ENCODE measurements at regions not wholly inside any gene's neighbourhood (a gene's known extent, or its start where the extent isn't known, plus 50 kb on each side); places are given as distances from the start of the nearest gene placed in this dataset.

- no peak for DNase-seq
Observed at GRCh38 chr17:56011406-56012131, 141.7 kb upstream of the ANKFN1 start.

DNA sequence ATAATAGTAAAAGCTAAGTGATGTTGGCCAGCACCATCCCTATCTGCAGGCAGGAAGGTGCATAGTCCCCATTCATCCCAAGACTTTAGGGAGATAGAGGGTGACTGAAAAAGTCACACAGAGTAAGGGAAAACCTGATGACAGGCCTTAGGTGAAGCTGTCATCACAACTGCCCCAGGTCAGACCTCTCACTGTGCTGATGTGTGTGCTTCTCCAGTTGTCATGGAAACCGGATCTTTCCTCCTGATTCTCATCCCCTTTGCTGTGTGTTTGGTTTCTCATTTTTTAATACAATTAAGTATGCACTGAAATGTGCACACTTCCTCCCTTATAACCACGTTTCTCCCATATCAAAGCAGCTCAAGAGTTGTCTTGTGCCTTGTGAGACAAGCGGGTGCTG, 135.1 kb upstream of the ANKFN1 start:
- DNase-seq: no peak

- no peak for DNase-seq
Observed at GRCh38 chr17:56020369-56020768, 132.9 kb upstream of the ANKFN1 start.

DNA sequence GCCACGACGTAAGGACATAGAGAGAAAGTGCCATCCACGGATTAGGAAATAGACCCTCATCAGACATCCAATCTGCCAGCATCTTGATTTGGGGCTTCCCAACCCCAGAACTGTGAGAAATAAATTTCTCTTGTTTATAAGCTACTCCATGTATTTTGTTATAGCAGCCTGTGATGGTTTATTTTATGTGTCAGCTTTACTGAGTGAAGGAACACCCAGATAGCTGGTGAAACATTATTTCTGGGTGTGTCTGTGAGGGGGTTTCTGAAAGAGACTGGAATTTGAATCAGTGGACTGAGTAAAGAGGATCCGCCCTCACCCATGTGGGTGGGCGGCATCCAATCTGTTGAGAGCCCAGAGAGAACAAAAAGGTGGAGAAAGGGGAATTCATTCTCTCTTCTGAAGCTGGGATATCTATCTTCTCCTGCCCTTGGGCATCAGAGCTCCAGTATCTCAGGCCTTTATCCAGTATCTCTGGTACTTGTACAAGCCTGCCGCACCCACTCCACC, 131.5 kb upstream of the ANKFN1 start:
- no peak for DNase-seq

DNA sequence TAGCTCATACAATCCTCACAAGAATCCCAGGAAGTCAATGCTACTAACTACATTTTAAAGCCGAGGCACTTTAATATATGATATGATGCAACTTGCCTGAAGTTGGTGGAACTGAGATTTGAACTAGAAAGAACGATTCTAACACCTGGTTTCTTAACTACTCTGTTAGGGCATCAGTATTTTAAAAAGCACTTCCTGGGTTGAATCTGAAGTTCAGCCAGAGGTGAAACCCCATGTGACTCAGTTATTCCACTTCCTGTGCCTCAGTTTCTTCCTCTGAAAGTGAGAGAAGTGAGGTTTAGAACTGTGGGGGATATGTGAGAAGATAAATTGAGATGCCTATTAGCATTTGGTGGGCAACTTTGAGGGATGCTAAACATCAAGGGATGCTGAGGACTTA, 129.4 kb upstream of the ANKFN1 start:
- DNase-seq: no peak

- DNase-seq: no peak
Observed at GRCh38 chr17:56026915-56027314, 126.4 kb upstream of the ANKFN1 start.

DNA sequence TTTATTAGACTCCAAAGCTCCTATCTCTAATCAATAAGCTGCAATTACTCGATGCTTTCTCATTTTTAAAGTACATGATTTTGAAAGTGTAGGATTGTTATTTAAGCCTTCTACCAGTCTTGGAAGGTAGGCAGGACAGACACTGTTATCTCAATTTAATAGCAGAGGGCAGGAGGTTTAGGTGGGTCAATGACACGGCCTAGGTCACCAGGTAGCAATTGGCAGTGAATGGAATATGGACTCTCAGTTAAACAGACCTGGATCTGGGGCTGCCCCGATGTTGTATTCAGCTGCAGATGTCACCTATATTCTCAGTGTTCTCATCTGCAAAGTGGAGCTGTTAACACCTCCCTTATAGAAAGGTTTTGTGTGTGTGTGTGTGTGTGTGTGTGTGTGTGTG, 124.4 kb upstream of the ANKFN1 start:
- DNase-seq: no peak

GRCh38 chr17:56030009-56030624, 123.2 kb upstream of the ANKFN1 start:
- no peak for DNase-seq

- DNase-seq: no peak
Observed at GRCh38 chr17:56031636-56032035, 121.6 kb upstream of the ANKFN1 start.

- DNase-seq: no peak
Observed at GRCh38 chr17:56034197-56034635, 119.1 kb upstream of the ANKFN1 start.

DNA sequence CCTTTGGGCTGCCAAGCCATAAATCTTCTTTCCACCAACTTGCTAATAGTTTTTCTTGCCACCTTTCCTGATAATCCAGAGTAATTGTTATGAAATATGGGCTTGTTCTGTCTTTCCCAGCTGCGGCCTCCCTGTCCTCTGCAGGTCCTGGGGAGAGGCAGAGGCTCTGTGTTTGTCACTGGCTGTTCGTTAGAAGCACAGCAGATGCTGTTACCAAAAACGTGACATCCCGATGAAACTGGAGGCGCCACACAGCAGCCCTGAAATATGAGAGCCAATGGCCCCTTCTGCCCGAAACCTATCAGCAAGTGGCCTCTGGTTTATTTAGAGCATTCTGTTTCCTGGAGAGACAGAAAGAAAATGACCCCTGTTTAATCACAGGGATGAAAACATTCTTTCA, 115.1 kb upstream of the ANKFN1 start:
- DNase-seq: no peak

GRCh38 chr17:56045872-56046271, 107.4 kb upstream of the ANKFN1 start:
- DNase-seq: no peak

DNA sequence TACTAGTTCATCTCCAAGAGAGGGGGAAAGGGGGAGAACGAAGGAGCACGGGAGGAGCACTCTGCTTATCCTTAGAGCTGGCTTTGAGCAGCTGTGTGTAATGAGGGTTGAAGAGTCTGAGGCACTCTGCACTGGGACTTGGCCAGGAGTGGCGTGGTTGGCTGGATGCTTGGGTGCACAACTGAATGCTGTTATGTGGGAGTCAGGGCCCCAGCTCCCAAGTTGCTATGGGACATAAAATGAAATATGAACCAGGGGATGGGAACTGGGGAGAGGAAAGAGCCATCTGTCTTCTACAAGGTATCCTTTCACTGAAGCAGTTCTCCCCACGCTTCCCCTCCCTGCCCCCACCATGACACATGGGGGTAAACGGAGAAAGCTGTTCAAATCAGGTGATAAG, 105.9 kb upstream of the ANKFN1 start:
- DNase-seq: no peak

DNA sequence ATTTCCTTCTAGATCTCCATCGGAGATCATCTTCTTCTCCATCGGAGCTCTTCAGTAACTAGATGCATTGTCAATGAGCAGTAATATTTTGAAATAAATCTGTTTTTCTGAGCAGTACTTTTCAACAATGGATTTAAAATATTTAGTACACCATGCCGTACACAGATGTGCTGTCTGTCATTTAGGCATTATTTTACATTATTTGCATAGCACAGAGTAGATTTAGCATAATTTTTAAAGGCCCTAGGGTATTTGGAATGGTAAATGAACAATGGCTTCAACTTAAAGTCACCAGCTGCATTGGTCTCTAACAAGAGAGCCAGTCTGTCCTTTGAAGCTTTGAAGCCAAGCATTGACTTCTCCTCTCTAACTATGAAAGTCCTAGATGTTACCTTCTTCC, 95.4 kb upstream of the ANKFN1 start:
- DNase-seq: no peak

- DNase-seq: no peak
Observed at GRCh38 chr17:56064506-56064905, 88.8 kb upstream of the ANKFN1 start.

GRCh38 chr17:56074361-56074890, 78.8 kb upstream of the ANKFN1 start:
- no peak for DNase-seq

DNA sequence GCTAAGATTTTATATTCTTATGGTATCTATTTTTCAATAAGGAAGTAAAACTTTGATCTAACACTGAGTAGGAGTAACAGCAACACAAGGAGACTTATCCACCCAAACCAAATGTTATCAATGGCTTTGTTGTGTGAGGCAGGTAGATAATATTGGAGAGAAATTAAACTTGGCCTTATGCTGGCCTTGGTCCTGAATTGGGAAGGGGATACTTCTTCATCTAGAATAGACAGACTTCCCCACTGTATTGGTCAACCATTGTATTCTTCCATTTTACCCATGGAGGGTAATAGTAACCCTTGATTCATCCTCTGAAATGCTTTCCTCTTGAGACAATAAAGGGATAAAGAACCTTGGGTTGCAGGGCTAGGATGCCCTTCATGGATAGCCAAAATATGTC, 76.3 kb upstream of the ANKFN1 start:
- DNase-seq: no peak

DNA sequence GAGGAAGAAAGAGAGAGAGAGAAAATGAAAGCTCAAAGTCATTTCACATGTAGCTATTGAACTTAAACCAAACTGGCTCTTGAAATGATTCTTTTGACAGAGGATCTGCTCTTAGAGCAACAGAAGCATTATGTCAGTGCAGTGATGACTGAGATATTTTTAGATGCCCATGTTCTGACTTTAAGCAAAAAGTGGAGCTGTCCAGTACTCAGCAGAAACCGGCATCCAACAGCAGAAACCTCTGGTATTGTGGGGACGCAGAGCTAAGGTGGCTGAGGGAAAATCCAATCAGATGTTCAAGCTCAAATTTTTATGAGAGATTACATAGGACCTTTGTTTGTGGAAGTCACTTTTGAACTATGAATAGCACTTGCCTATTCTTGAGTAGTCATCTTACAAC, 69.8 kb upstream of the ANKFN1 start:
- DNase-seq: no peak

- DNase-seq: no peak
Observed at GRCh38 chr17:56085576-56086267, 67.6 kb upstream of the ANKFN1 start.

DNA sequence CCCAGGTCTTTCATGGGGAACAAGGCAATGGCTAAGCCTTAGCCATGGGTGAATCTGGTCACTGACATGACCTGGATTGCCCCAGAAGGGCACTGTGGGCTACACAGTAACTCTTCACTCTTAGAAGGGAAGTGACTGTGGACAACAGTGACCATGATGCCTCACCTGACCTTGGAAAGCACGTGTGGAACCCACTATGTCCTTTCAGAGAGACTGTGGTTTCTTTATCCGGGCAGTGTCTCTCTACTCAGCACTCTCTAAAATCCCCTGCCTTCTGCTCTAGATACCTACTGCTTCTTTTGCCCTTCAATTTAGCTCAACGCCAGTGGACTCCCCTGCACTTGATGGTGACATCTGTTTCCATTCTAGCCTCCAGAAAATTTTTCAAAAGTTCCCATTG, 66.1 kb upstream of the ANKFN1 start:
- no peak for DNase-seq

GRCh38 chr17:56096026-56096810, 57.1 kb upstream of the ANKFN1 start:
- no peak for DNase-seq

GRCh38 chr17:56098746-56099145, 54.5 kb upstream of the ANKFN1 start:
- DNase-seq: no peak

GRCh38 chr17:56099649-56100048, 53.6 kb upstream of the ANKFN1 start:
- DNase-seq: no peak
